OCI-LY1 (cell line): ENCODE measurements at regions not wholly inside any gene's neighbourhood (a gene's known extent, or its start where the extent isn't known, plus 50 kb on each side); places are given as distances from the start of the nearest gene placed in this dataset.

ENCODE experiments used
- H2AFZ ChIP-seq: fragments of 200-600 bp; sonication (generic), shearing (Covaris generic); 2 replicates; pipeline ENCODE4 v1.6.0; 2014; ENCODE audit warnings: antibody characterized with exemption, mild to moderate bottlenecking, low read length
- H3F3A ChIP-seq: fragments of 200-600 bp; sonication (generic), shearing (Covaris generic); 2 replicates; pipeline ENCODE4 v1.6.0; 2014; ENCODE audit warnings: mild to moderate bottlenecking, antibody characterized with exemption, low read length, moderate library complexity; ENCODE audit not compliant: insufficient read depth
- H3K27ac ChIP-seq: fragments of 200-600 bp; sonication (generic); 2 replicates; pipeline ENCODE4 v1.5.1; 2014; ENCODE audit warnings: low read length, mixed run types, mild to moderate bottlenecking, low read depth; ENCODE audit not compliant: poor library complexity, severe bottlenecking
- H3K27me3 ChIP-seq: fragments of 200-600 bp; sonication (generic); 2 replicates; pipeline ENCODE4 v1.6.0; 2014; ENCODE audit warnings: antibody characterized with exemption, mild to moderate bottlenecking, low read length, moderate library complexity; ENCODE audit not compliant: insufficient read depth
- H3K36me3 ChIP-seq: fragments of 200-600 bp; sonication (generic); 2 replicates; pipeline ENCODE4 v1.6.1; 2014; ENCODE audit warnings: mild to moderate bottlenecking, antibody characterized with exemption, low read length, moderate library complexity, mixed read lengths; ENCODE audit not compliant: insufficient read depth
- H3K4me1 ChIP-seq: fragments of 200-600 bp; sonication (generic); 2 replicates; pipeline ENCODE4 v1.5.1; 2014; ENCODE audit warnings: mild to moderate bottlenecking, low read length, moderate library complexity; ENCODE audit not compliant: insufficient read depth, severe bottlenecking
- H3K4me2 ChIP-seq: fragments of 200-600 bp; sonication (generic), shearing (Covaris generic); 2 replicates; pipeline ENCODE4 v1.6.1; 2014; ENCODE audit warnings: low read length
- H3K4me3 ChIP-seq: fragments of 200-600 bp; sonication (generic); 2 replicates; pipeline ENCODE4 v1.5.1; 2014; ENCODE audit warnings: low read length, low read depth, mild to moderate bottlenecking, mixed read lengths; ENCODE audit not compliant: poor library complexity, severe bottlenecking
- H3K79me2 ChIP-seq: fragments of 200-600 bp; shearing (Covaris generic); 2 replicates; pipeline ENCODE4 v1.6.1; 2016; ENCODE audit warnings: mixed run types, low read length, mixed read lengths; ENCODE audit not compliant: insufficient read depth
- H3K9ac ChIP-seq: fragments of 200-600 bp; sonication (generic), shearing (Covaris generic); 2 replicates; pipeline ENCODE4 v1.6.1; 2014; ENCODE audit warnings: mild to moderate bottlenecking, low read length, mixed read lengths
- H3K9me2 ChIP-seq: fragments of 200-600 bp; sonication (generic), shearing (Covaris generic); 2 replicates; pipeline ENCODE4 v1.6.1; 2014; ENCODE audit warnings: low read depth, mild to moderate bottlenecking, low read length, mixed read lengths
- H3K9me3 ChIP-seq: fragments of 200-600 bp; shearing (Covaris generic); 2 replicates; pipeline ENCODE4 v1.6.1; 2014; ENCODE audit warnings: low read length, mixed read lengths
- H4K20me1 ChIP-seq: fragments of 200-600 bp; sonication (generic), shearing (Covaris generic); 2 replicates; pipeline ENCODE4 v1.6.0; 2016; ENCODE audit warnings: mild to moderate bottlenecking, low read length; ENCODE audit not compliant: insufficient read depth
- CTCF ChIP-seq: fragments of 200-600 bp; sonication (generic), shearing (Covaris generic); IDR thresholded peaks from 2 replicates; pipeline ENCODE4 v1.5.1; 2017; ENCODE audit warnings: mild to moderate bottlenecking, antibody characterized with exemption, low read length, moderate library complexity, mixed read lengths
- EZH2 ChIP-seq: fragments of 200-600 bp; sonication (generic), shearing (Covaris generic); IDR thresholded peaks from 2 replicates; pipeline ENCODE4 v1.8.0; 2017; ENCODE audit warnings: borderline replicate concordance, mixed run types, mild to moderate bottlenecking, antibody characterized with exemption, low read length, moderate library complexity, mixed read lengths

GRCh38 chr3:4232798-4233197 is 70.4 kb upstream of the SETMAR start:
- H3K4me1 ChIP-seq = no peaks in the 10 kb centered on the region
- H3K36me3 ChIP-seq = no peaks in the 10 kb centered on the region
- H3K9ac ChIP-seq = no peak overlapping the region
- no peak overlapping the region for H3K4me2 ChIP-seq
- H3F3A ChIP-seq = no peaks in the 10 kb centered on the region
- H3K79me2 ChIP-seq = no peaks in the 10 kb centered on the region
- H3K27me3 ChIP-seq = no peaks in the 10 kb centered on the region
- no peaks in the 10 kb centered on the region for H4K20me1 ChIP-seq
- H2AFZ ChIP-seq = no peak overlapping the region
- no peak for TF ChIP-seq CTCF
- no peak for TF ChIP-seq EZH2
- no peaks in the 10 kb centered on the region for H3K9me2 ChIP-seq
- H3K9me3 ChIP-seq = no peaks in the 10 kb centered on the region
- no peak overlapping the region for H3K4me3 ChIP-seq
- H3K27ac ChIP-seq = no peak overlapping the region

GRCh38 chr3:4233488-4233887 is 69.7 kb upstream of the SETMAR start:
- Histone ChIP-seq H3K4me3 (no peak overlapping the region), H3F3A (no peaks in the 10 kb centered on the region), H3K79me2 (no peaks in the 10 kb centered on the region)

DNA sequence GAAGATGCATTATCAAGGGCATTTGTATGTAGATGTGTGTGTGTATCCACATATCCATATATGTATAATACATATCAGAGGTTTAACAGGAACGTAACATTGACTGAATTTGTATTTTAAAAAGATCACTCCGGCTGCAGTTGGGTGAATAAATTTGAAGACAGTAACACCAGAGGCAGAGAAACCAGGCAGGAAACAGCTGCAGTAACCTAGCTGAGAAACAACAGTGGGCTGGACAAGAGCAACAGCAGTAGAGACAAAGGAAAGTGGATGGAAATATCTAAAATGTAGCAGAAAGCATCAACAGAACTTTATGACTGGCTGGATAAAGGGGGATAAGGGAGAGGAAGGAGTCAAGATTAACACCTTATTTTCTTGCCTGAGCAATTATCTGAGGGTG is 68.3 kb upstream of the SETMAR start:
- H3K4me2 ChIP-seq = no peak overlapping the region
- no peak overlapping the region for H2AFZ ChIP-seq
- H3K9ac ChIP-seq = no peak overlapping the region
- H3K4me3 ChIP-seq = no peak overlapping the region
- H3K9me3 ChIP-seq = no peaks in the 10 kb centered on the region
- TF ChIP-seq EZH2 = no peak
- no peak for TF ChIP-seq CTCF
- H3K27ac ChIP-seq = no peak overlapping the region
- no peaks in the 10 kb centered on the region for H3K79me2 ChIP-seq
- no peaks in the 10 kb centered on the region for H3K4me1 ChIP-seq
- H3F3A ChIP-seq = no peaks in the 10 kb centered on the region
- H4K20me1 ChIP-seq = no peaks in the 10 kb centered on the region
- H3K27me3 ChIP-seq = no peaks in the 10 kb centered on the region
- no peaks in the 10 kb centered on the region for H3K9me2 ChIP-seq
- no peaks in the 10 kb centered on the region for H3K36me3 ChIP-seq

More at GRCh38 chr3:4233488-4233887, 69.7 kb upstream of the SETMAR start:
- H3K27me3 ChIP-seq = no peaks in the 10 kb centered on the region
- no peak overlapping the region for H3K9ac ChIP-seq
- no peak overlapping the region for H3K4me2 ChIP-seq
- TF ChIP-seq CTCF = no peak
- no peak for TF ChIP-seq EZH2
- no peak overlapping the region for H3K27ac ChIP-seq
- no peaks in the 10 kb centered on the region for H3K4me1 ChIP-seq
- H4K20me1 ChIP-seq = no peaks in the 10 kb centered on the region
- H2AFZ ChIP-seq = no peak overlapping the region
- no peaks in the 10 kb centered on the region for H3K36me3 ChIP-seq
- H3K9me3 ChIP-seq = no peaks in the 10 kb centered on the region
- H3K9me2 ChIP-seq = no peaks in the 10 kb centered on the region
